Adrenal gland (tissue), 5 donors: ENCODE measurements at regions not wholly inside any gene's neighbourhood (a gene's known extent, or its start where the extent isn't known, plus 50 kb on each side); places are given as distances from the start of the nearest gene placed in this dataset.

Experiments
- CTCF ChIP-seq, 6 experiments: fragments of 450-650 bp in 4 of 6; fragments of 200-600 bp in 2 of 6; sonication (generic) in 1 of 6; IDR thresholded peaks; 1 replicate in 5 of 6; 2 replicates in 1 of 6; pipeline versions ENCODE4 v1.5.1 to v1.8.0; 2016 to 2021; ENCODE audit warnings: antibody characterized with exemption in 6 of 6, mild to moderate bottlenecking in 2 of 6, moderate library complexity in 1 of 6
- POLR2A ChIP-seq, 2 donors: fragments of 450-650 bp; IDR thresholded peaks; one replicate each; pipeline ENCODE4 v1.6.1; 2017; ENCODE audit warnings: antibody characterized with exemption in 2 of 2, mild to moderate bottlenecking in 2 of 2, moderate library complexity in 1 of 2
- donor health status: DM: no; HTN: no; CAD: no.

GRCh38 chr18:78618726-78619125 is 360.9 kb upstream of the SALL3 start:
- TF ChIP-seq POLR2A (IDR thresholded peaks at IDR 0.05) (no peak), CTCF (IDR thresholded peaks at IDR 0.05) (no peak)
